HEK293T (cell line): ENCODE measurements at regions not wholly inside any gene's neighbourhood (a gene's known extent, or its start where the extent isn't known, plus 50 kb on each side); places are given as distances from the start of the nearest gene placed in this dataset.

Experiments
- ARNT ChIP-seq: fragments of 450-650 bp; IDR thresholded peaks from 2 replicates; pipeline ENCODE4 v1.6.1; 2017; ENCODE audit warnings: mild to moderate bottlenecking
- FOXK2 ChIP-seq: fragments of 450-650 bp; IDR thresholded peaks from 2 replicates; pipeline ENCODE4 v1.6.1; 2016; ENCODE audit warnings: mild to moderate bottlenecking
- HDGF ChIP-seq: fragments of 450-650 bp; IDR thresholded peaks from 2 replicates; pipeline ENCODE4 v1.6.1; 2017; ENCODE audit warnings: antibody characterized with exemption, borderline replicate concordance
- L3MBTL2 ChIP-seq: fragments of 450-650 bp; conservative IDR thresholded peaks from 2 replicates; pipeline ENCODE4 v1.6.1; 2016; ENCODE audit warnings: mild to moderate bottlenecking
- NFRKB ChIP-seq: fragments of 450-650 bp; IDR thresholded peaks from 2 replicates; pipeline ENCODE4 v1.6.1; 2016; ENCODE audit warnings: mild to moderate bottlenecking, moderate library complexity
- SP1 ChIP-seq: fragments of 450-650 bp; IDR thresholded peaks from 2 replicates; pipeline ENCODE4 v1.6.1; 2017
- SUZ12 ChIP-seq: fragments of 450-650 bp; IDR thresholded peaks from 2 replicates; pipeline ENCODE4 v1.6.1; 2016; ENCODE audit warnings: mild to moderate bottlenecking

DNA sequence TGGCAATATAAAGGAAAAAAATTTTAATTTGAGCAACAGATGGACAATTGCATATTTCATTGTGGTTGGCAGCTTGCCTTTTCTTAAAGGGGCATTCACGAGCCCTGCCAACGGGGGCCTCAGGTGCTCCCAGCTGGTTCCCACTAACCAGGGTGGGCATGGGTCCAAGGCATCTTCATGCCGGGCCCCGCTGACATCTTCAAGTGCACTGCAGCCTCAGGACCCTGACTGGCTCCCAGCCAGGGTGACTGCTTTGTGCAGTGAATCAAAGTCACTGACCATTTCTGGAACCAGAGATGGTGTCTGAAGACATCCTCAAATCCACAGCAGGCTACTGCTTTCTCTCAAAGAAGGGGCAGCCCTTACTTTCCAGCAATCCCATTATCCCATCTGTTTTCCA lies 275.2 kb upstream of the MGMT start:
- TF ChIP-seq HDGF (no peak), SP1 (no peak), ARNT (no peak), FOXK2 (no peak), L3MBTL2 (no peak), NFRKB (no peak), SUZ12 (no peak)
